HEK293 (cell line): ENCODE measurements at regions not wholly inside any gene's neighbourhood (a gene's known extent, or its start where the extent isn't known, plus 50 kb on each side); places are given as distances from the start of the nearest gene placed in this dataset.

Source experiments
- ZNF274 ChIP-seq, 2 experiments: fragments of 200-500 bp in 1 of 2; fragments of 450-650 bp in 1 of 2; sonication (Bioruptor generic) in 1 of 2; formaldehyde crosslinking in 1 of 2; IDR thresholded peaks; 2 replicates each; pipeline versions ENCODE4 v1.5.1 to v1.6.1; 2014 to 2016; ENCODE audit warnings: borderline replicate concordance in 1 of 2, inconsistent platforms in 1 of 2, low read length in 1 of 2, missing biosample characterization in 1 of 2, missing genetic modification characterization in 1 of 2
- TF ChIP-seq, protein P1 (sequence below): fragments of 450-650 bp; formaldehyde crosslinking; IDR thresholded peaks from 2 replicates; pipeline ENCODE4 v1.5.1; 2017; ENCODE audit warnings: missing biosample characterization, missing genetic modification characterization
- TF ChIP-seq, protein P2 (sequence below): fragments of 450-650 bp; formaldehyde crosslinking; IDR thresholded peaks from 2 replicates; pipeline ENCODE4 v1.5.1; 2016; ENCODE audit warnings: missing biosample characterization, missing genetic modification characterization
- TF ChIP-seq, protein P3 (sequence below): fragments of 450-650 bp; formaldehyde crosslinking; IDR thresholded peaks from 2 replicates; pipeline ENCODE4 v1.5.1; 2016; ENCODE audit warnings: missing biosample characterization, missing genetic modification characterization

DNA sequence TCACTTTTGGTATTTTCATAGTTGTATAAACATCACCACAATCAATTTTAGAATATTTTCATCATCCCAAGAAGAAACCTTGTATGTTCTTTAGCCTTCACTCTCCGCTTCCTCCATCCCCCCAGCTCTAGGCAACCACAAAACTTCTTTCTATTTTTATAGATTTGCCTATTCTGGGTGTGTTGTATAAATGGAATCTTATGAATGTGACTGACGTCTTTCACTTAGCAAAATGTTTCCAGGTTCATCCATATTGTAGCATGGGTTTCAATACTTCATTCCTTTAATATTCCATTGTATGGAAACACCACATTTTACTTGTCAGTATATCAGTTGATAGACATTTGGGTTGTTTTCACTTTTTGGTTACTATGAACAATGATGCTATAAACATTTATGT is 335.8 kb upstream of the GOLIM4 start:
- TF ChIP-seq, protein P1, sequence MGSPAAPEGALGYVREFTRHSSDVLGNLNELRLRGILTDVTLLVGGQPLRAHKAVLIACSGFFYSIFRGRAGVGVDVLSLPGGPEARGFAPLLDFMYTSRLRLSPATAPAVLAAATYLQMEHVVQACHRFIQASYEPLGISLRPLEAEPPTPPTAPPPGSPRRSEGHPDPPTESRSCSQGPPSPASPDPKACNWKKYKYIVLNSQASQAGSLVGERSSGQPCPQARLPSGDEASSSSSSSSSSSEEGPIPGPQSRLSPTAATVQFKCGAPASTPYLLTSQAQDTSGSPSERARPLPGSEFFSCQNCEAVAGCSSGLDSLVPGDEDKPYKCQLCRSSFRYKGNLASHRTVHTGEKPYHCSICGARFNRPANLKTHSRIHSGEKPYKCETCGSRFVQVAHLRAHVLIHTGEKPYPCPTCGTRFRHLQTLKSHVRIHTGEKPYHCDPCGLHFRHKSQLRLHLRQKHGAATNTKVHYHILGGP (tag by site-specific recombination), result no peak
- TF ChIP-seq, protein P2, sequence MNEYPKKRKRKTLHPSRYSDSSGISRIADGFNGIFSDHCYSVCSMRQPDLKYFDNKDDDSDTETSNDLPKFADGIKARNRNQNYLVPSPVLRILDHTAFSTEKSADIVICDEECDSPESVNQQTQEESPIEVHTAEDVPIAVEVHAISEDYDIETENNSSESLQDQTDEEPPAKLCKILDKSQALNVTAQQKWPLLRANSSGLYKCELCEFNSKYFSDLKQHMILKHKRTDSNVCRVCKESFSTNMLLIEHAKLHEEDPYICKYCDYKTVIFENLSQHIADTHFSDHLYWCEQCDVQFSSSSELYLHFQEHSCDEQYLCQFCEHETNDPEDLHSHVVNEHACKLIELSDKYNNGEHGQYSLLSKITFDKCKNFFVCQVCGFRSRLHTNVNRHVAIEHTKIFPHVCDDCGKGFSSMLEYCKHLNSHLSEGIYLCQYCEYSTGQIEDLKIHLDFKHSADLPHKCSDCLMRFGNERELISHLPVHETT, result no peak
- TF ChIP-seq ZNF274 (IDR thresholded peaks at IDR 0.05; ENCODE audit: low read length) (no peak), ZNF274 (tag by site-specific recombination; IDR thresholded peaks at IDR 0.05; ENCODE audit: borderline replicate concordance) (no peak)
- TF ChIP-seq, protein P3, sequence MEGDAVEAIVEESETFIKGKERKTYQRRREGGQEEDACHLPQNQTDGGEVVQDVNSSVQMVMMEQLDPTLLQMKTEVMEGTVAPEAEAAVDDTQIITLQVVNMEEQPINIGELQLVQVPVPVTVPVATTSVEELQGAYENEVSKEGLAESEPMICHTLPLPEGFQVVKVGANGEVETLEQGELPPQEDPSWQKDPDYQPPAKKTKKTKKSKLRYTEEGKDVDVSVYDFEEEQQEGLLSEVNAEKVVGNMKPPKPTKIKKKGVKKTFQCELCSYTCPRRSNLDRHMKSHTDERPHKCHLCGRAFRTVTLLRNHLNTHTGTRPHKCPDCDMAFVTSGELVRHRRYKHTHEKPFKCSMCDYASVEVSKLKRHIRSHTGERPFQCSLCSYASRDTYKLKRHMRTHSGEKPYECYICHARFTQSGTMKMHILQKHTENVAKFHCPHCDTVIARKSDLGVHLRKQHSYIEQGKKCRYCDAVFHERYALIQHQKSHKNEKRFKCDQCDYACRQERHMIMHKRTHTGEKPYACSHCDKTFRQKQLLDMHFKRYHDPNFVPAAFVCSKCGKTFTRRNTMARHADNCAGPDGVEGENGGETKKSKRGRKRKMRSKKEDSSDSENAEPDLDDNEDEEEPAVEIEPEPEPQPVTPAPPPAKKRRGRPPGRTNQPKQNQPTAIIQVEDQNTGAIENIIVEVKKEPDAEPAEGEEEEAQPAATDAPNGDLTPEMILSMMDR (tag by site-specific recombination), result no peak
